WTC11 (cell line): ENCODE measurements at regions not wholly inside any gene's neighbourhood (a gene's known extent, or its start where the extent isn't known, plus 50 kb on each side); places are given as distances from the start of the nearest gene placed in this dataset.

ENCODE experiments used
- ATAC-seq: fragments of 200-7000 bp; cut with Tn5 transposase; 2 replicates; pipeline ENCODE4 v1.10.0; 2021; ENCODE audit warnings: mild to moderate bottlenecking, moderate library complexity
- CTCF ChIA-PET: fragments of 300-600 bp; sonication (Branson Sonifier 250); formaldehyde crosslinking; loops from one replicate; lab custom pipeline; 2021; ENCODE audit warnings: antibody characterized with exemption; lab: Charles Lee
- POLR2A ChIA-PET: fragments of 350-600 bp; sonication (Branson Sonifier 250); formaldehyde crosslinking; loops from one replicate; lab custom pipeline; 2021; ENCODE audit warnings: antibody characterized with exemption; lab: Charles Lee
- DNase-seq: peaks from one replicate; pipeline ENCODE4 v3.0.0; 2021; ENCODE audit warnings: low spot score
- H3K27ac Mint-ChIP-seq: 2 replicates; pipeline ENCODE4 v1.8.0; 2021; ENCODE audit warnings: mixed read lengths
- H3K27me3 Mint-ChIP-seq: 2 replicates; pipeline ENCODE4 v1.8.0; 2021; ENCODE audit warnings: low read depth, mild to moderate bottlenecking, moderate library complexity, mixed read lengths
- H3K36me3 Mint-ChIP-seq: 2 replicates; pipeline ENCODE4 v1.8.0; 2021; ENCODE audit warnings: mixed read lengths
- H3K4me1 Mint-ChIP-seq: 2 replicates; pipeline ENCODE4 v1.8.0; 2022; ENCODE audit warnings: mixed read lengths
- H3K4me3 Mint-ChIP-seq: 2 replicates; pipeline ENCODE4 v1.8.0; 2021; ENCODE audit warnings: mild to moderate bottlenecking, moderate library complexity, mixed read lengths
- H3K9me3 Mint-ChIP-seq: 2 replicates; pipeline ENCODE4 v1.8.0; 2021; ENCODE audit warnings: mixed read lengths
- CREB1 ChIP-seq: sonication (generic); formaldehyde crosslinking; IDR thresholded peaks from 2 replicates; pipeline ENCODE4 v1.8.0; 2023; ENCODE audit warnings: mild to moderate bottlenecking, missing genetic modification reagents
- FOXK1 ChIP-seq: sonication (generic); formaldehyde crosslinking; IDR thresholded peaks from 2 replicates; pipeline ENCODE4 v1.8.0; 2022; ENCODE audit warnings: mild to moderate bottlenecking, moderate library complexity, missing genetic modification reagents
- GABPB1 ChIP-seq: sonication (generic); formaldehyde crosslinking; IDR thresholded peaks from 2 replicates; pipeline ENCODE4 v1.8.1; 2023; ENCODE audit warnings: mild to moderate bottlenecking, missing genetic modification reagents
- GTF2I ChIP-seq: fragments of 250-450 bp; sonication (Bioruptor Pico); conservative IDR thresholded peaks from 2 replicates; pipeline ENCODE4 v1.4.0; 2021; ENCODE audit warnings: mild to moderate bottlenecking
- JAZF1 ChIP-seq: fragments of 250-450 bp; sonication (Bioruptor Pico); IDR thresholded peaks from 2 replicates; pipeline ENCODE4 v1.9.0; 2021; ENCODE audit warnings: moderate library complexity, mild to moderate bottlenecking, inconsistent platforms
- JUN ChIP-seq: sonication (generic); formaldehyde crosslinking; IDR thresholded peaks from 2 replicates; pipeline ENCODE4 v1.8.0; 2023; ENCODE audit warnings: mild to moderate bottlenecking, missing genetic modification reagents
- TEAD4 ChIP-seq: sonication (generic); formaldehyde crosslinking; IDR thresholded peaks from 2 replicates; pipeline ENCODE4 v1.8.0; 2022; ENCODE audit warnings: mild to moderate bottlenecking, missing genetic modification reagents
- ZNF121 ChIP-seq: sonication (generic); formaldehyde crosslinking; IDR thresholded peaks from 2 replicates; pipeline ENCODE4 v1.8.0; 2023; ENCODE audit warnings: missing genetic modification reagents
- ZNF671 ChIP-seq: fragments of 250-450 bp; sonication (Bioruptor Pico); IDR thresholded peaks from 2 replicates; pipeline ENCODE4 v1.8.0; 2021; ENCODE audit warnings: mild to moderate bottlenecking
- TF ChIP-seq, protein P1 (sequence below): sonication (generic); formaldehyde crosslinking; IDR thresholded peaks from 2 replicates; pipeline ENCODE4 v1.8.1; 2022; ENCODE audit warnings: mild to moderate bottlenecking, moderate library complexity, missing genetic modification reagents
- TF ChIP-seq, protein P2 (sequence below): sonication (generic); formaldehyde crosslinking; IDR thresholded peaks from 2 replicates; pipeline ENCODE4 v1.8.1; 2023; ENCODE audit warnings: mild to moderate bottlenecking, missing genetic modification reagents, moderate library complexity
- TF ChIP-seq, protein P3 (sequence below): fragments of 250-450 bp; sonication (Bioruptor Pico); IDR thresholded peaks from 2 replicates; pipeline ENCODE4 v1.9.0; 2021; ENCODE audit warnings: mild to moderate bottlenecking
- TF ChIP-seq, protein P4 (sequence below): sonication (generic); formaldehyde crosslinking; IDR thresholded peaks from 2 replicates; pipeline ENCODE4 v1.8.0; 2022; ENCODE audit warnings: mild to moderate bottlenecking, missing genetic modification reagents
- TF ChIP-seq, protein P5 (sequence below): sonication (generic); formaldehyde crosslinking; IDR thresholded peaks from 2 replicates; pipeline ENCODE4 v1.8.1; 2022; ENCODE audit warnings: mild to moderate bottlenecking, missing genetic modification reagents, moderate library complexity, borderline replicate concordance

DNA sequence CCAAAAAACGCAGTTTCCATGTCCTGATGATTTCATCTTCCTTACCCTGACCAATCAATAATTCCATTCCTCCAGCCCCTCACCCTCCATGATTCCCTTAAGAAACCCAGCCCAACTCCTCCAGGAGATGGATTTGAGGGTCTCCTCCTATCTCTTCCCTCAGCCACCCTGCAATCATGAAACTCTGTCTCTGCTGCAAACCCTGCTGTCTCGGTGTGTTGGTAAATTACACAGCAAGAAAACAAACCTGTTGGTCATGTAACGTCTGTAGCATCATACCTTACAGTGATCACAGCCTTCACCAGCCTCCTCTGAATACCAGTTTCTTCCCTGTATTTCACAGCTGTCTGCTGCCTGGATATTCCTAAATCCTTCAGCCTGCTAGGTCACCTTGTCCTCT is 300.7 kb upstream of the NEBL start:
- CTCF ChIA-PET: no interaction called here
- H3K4me1 Mint-ChIP-seq: no peaks in the 10 kb centered on the region
- H3K36me3 Mint-ChIP-seq: peaks cover 12% of the 10 kb centered on the region
- POLR2A ChIA-PET: no interaction called here
- H3K27me3 Mint-ChIP-seq: peaks cover 3% of the 10 kb centered on the region; the same call in 1 of the 2 replicates
- H3K9me3 Mint-ChIP-seq: peaks cover 22% of the 10 kb centered on the region
- ATAC-seq (no peak), DNase-seq (no peak)
- no peak overlapping the region for H3K4me3 Mint-ChIP-seq
- no peak overlapping the region for H3K27ac Mint-ChIP-seq
- TF ChIP-seq, protein P1, sequence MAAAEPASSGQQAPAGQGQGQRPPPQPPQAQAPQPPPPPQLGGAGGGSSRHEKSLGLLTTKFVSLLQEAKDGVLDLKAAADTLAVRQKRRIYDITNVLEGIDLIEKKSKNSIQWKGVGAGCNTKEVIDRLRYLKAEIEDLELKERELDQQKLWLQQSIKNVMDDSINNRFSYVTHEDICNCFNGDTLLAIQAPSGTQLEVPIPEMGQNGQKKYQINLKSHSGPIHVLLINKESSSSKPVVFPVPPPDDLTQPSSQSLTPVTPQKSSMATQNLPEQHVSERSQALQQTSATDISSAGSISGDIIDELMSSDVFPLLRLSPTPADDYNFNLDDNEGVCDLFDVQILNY: no peak

DNA sequence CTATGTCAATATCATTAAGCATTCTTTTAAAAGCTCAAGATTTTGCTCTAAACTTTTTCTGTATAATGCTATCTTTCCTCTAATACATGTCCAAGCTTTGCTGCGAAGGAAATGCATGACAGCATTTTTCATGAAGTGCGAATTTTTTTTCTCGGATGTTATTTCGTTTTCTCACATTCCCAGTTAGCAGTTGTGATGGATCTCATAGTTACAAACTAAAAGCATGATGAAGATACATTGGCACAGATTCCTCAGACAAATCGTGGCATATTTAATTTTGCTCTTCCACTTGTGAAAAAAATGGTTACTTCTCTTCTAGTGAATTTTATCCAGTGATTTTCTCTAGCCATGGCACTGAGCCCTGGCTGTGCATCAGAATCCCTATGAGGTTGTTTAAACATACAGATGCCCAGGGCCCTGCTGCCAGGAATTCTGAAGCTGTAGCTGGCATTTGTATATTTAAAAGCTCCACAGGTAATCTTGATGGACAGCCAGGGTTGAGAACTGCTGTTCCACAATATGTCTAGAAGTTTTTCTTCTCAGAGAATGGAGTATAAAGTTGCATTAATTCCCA is 299.8 kb upstream of the NEBL start:
- POLR2A ChIA-PET: no interaction called here
- ATAC-seq (no peak), DNase-seq (no peak)
- Mint-ChIP-seq H3K9me3 (peaks cover 22% of the 10 kb centered on the region), H3K36me3 (peaks cover 12% of the 10 kb centered on the region), H3K27me3 (peaks cover 3% of the 10 kb centered on the region; the same call in 1 of the 2 replicates), H3K4me3 (no peak overlapping the region), H3K4me1 (no peaks in the 10 kb centered on the region), H3K27ac (no peak overlapping the region)
- TF ChIP-seq JAZF1 (CRISPR knock-in tag): no peak
- CTCF ChIA-PET: no interaction called here

DNA sequence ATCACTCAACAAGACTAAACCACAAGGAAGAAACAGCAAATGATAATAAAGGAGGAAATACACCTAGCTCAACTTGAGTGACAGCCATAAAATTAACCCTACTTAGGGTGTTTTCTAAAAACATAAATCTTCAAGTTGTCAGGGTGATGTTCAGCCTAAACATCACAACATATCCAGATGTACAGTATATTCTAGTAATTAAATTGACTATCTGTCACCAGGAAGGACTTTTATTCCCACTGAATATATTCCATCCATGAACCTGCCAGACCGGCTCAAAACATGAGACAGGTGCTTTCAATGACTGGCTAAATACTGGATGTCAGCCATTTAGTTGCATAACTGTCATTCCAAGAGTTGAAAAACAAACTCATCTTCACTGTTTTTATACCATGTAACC is 298.1 kb upstream of the NEBL start:
- TF ChIP-seq, protein P2, sequence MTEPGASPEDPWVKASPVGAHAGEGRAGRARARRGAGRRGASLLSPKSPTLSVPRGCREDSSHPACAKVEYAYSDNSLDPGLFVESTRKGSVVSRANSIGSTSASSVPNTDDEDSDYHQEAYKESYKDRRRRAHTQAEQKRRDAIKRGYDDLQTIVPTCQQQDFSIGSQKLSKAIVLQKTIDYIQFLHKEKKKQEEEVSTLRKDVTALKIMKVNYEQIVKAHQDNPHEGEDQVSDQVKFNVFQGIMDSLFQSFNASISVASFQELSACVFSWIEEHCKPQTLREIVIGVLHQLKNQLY (CRISPR knock-in tag): no peak
- TF ChIP-seq TEAD4: no peak
- no peak for TF ChIP-seq FOXK1 (CRISPR knock-in tag)
- TF ChIP-seq ZNF121 (CRISPR knock-in tag): no peak
- TF ChIP-seq, protein P3, sequence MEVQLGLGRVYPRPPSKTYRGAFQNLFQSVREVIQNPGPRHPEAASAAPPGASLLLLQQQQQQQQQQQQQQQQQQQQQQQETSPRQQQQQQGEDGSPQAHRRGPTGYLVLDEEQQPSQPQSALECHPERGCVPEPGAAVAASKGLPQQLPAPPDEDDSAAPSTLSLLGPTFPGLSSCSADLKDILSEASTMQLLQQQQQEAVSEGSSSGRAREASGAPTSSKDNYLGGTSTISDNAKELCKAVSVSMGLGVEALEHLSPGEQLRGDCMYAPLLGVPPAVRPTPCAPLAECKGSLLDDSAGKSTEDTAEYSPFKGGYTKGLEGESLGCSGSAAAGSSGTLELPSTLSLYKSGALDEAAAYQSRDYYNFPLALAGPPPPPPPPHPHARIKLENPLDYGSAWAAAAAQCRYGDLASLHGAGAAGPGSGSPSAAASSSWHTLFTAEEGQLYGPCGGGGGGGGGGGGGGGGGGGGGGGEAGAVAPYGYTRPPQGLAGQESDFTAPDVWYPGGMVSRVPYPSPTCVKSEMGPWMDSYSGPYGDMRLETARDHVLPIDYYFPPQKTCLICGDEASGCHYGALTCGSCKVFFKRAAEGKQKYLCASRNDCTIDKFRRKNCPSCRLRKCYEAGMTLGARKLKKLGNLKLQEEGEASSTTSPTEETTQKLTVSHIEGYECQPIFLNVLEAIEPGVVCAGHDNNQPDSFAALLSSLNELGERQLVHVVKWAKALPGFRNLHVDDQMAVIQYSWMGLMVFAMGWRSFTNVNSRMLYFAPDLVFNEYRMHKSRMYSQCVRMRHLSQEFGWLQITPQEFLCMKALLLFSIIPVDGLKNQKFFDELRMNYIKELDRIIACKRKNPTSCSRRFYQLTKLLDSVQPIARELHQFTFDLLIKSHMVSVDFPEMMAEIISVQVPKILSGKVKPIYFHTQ (CRISPR knock-in tag): no peak
- TF ChIP-seq JUN (CRISPR knock-in tag): no peak
- TF ChIP-seq GABPB1: no peak
- no peak for TF ChIP-seq ZNF671 (CRISPR knock-in tag)
- TF ChIP-seq CREB1 (CRISPR knock-in tag): no peak
- no peak for TF ChIP-seq GTF2I (CRISPR knock-in tag)
- TF ChIP-seq, protein P4, sequence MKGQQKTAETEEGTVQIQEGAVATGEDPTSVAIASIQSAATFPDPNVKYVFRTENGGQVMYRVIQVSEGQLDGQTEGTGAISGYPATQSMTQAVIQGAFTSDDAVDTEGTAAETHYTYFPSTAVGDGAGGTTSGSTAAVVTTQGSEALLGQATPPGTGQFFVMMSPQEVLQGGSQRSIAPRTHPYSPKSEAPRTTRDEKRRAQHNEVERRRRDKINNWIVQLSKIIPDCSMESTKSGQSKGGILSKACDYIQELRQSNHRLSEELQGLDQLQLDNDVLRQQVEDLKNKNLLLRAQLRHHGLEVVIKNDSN (CRISPR knock-in tag): no peak
- TF ChIP-seq, protein P5, sequence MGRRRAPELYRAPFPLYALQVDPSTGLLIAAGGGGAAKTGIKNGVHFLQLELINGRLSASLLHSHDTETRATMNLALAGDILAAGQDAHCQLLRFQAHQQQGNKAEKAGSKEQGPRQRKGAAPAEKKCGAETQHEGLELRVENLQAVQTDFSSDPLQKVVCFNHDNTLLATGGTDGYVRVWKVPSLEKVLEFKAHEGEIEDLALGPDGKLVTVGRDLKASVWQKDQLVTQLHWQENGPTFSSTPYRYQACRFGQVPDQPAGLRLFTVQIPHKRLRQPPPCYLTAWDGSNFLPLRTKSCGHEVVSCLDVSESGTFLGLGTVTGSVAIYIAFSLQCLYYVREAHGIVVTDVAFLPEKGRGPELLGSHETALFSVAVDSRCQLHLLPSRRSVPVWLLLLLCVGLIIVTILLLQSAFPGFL (CRISPR knock-in tag): no peak
- Mint-ChIP-seq H3K4me3 (no peak overlapping the region), H3K36me3 (peaks cover 12% of the 10 kb centered on the region), H3K27me3 (peaks cover 3% of the 10 kb centered on the region; the same call in 1 of the 2 replicates), H3K4me1 (no peaks in the 10 kb centered on the region), H3K27ac (no peak overlapping the region), H3K9me3 (peaks cover 22% of the 10 kb centered on the region)
- DNase-seq (no peak), ATAC-seq (no peak)
- ChIA-PET POLR2A (no interaction called here), CTCF (no interaction called here)
